Peyer's patch (tissue), 4 donors: ENCODE measurements at regions not wholly inside any gene's neighbourhood (a gene's known extent, or its start where the extent isn't known, plus 50 kb on each side); places are given as distances from the start of the nearest gene placed in this dataset.

Source experiments
- CTCF ChIP-seq, 6 experiments: fragments of 450-650 bp in 4 of 6; fragments of 200-600 bp in 2 of 6; sonication (generic) in 1 of 6; IDR thresholded peaks; one replicate each; pipeline ENCODE4 v1.5.1; 2017 to 2019; ENCODE audit warnings: antibody characterized with exemption in 6 of 6, mild to moderate bottlenecking in 3 of 6, moderate library complexity in 1 of 6
- POLR2A ChIP-seq, 2 donors: fragments of 450-650 bp; IDR thresholded peaks; one replicate each; pipeline ENCODE4 v1.5.1; 2017; ENCODE audit warnings: antibody characterized with exemption in 2 of 2, mild to moderate bottlenecking in 2 of 2, moderate library complexity in 2 of 2

- TF ChIP-seq CTCF (IDR thresholded peaks at IDR 0.05) (no peak), POLR2A (IDR thresholded peaks at IDR 0.05) (no peak)
Observed at GRCh38 chr1:110781525-110781924, 91.4 kb upstream of the CD53 start.
